GM19467 (cell line): ENCODE measurements at regions not wholly inside any gene's neighbourhood (a gene's known extent, or its start where the extent isn't known, plus 50 kb on each side); places are given as distances from the start of the nearest gene placed in this dataset.
"Not testable (repeated sequence)": the region's sequence is repeated elsewhere in the genome, so short reads cannot be mapped to it uniquely, and the experiment has no call there.

Experiments
- ATAC-seq: cut with Tn5 transposase; IDR thresholded peaks from one replicate; pipeline ENCODE4 v1.9.1; 2021; ENCODE audit warnings: mild to moderate bottlenecking, moderate library complexity; ENCODE audit not compliant: unreplicated experiment

DNA sequence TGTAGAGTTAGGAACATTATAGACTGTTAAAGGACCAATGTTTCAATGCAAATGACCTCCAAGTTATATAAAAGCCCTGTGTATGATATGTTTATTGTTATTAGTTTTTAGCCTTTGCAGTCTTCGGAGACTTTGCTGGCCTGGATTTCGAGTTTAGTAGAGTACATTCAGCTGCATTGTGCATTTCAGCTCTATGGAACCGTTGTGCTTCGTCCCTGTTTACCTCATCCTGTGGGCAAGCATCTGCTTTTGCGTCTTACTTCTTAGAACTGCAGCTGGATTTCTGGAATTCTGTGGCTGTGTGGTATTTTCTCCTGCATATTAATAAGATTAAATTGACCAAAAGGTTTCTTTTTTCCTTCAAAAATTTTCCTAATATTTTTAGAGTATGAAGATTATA is 138.6 kb downstream of the KCNRG start:
- no peak for ATAC-seq

DNA sequence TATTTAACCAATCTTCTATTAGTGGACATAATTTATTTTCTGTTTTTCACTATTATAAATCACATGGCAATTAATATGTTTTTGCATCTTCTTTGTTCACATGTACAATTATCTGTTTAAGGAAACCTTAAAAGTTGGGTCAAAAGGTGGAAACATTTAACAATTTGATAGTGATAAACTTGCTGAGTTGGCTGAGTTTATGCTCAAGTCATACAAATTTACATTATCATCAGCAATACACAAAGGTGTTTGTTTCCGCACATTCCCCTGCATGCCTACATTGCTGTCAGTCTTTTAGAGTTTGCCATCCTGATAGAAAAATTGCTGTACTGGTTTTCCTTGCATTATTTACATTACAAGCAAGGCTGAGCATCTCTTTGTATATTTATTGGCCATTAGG is 139.5 kb downstream of the KCNRG start:
- ATAC-seq = no peak

DNA sequence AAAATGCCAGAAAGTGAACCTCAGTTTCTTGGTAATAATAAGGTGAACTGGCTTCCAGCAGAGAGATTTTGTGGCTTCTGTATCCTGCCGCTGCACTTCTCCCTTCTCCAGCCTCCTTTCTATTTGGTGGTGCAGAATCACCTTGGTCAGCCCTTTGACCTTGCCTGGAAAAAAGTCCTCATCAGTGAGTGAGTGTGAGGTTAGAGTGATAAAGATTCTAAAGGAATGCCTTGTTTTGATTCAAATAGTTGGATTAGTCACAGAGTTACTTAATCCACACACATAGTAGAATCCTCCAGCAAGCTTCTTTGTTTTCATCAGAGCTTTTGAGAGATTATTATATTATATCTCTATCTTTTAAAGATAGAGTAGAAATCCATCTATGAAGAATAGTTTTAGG is 140.9 kb downstream of the KCNRG start:
- ATAC-seq = no peak

DNA sequence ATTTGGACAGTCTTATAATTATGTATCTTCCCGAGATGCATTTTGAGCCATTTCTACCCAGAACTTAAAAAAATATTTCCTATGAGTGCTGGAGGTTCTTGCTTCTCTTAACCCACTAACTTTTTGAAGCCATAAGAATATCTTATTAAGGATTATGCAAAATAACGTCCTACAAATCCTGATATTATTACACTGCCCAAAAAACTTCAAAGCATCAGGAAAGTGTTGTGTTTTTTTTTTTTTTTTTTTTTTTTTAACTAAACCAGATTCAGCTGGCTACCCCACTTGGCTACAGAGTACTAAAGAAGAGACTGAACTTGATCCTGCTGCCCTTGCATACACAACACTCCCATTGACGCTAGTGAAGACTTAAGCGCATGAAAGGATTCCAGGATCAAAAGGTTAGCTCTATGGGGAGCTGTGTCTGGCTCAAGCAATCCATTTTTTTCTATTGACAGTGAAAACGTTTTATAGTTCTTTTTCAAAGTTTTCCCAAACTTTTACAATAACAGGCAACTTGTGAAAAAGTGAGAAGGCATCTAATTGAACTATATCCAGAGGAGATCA is 141.4 kb downstream of the KCNRG start:
- no peak for ATAC-seq

DNA sequence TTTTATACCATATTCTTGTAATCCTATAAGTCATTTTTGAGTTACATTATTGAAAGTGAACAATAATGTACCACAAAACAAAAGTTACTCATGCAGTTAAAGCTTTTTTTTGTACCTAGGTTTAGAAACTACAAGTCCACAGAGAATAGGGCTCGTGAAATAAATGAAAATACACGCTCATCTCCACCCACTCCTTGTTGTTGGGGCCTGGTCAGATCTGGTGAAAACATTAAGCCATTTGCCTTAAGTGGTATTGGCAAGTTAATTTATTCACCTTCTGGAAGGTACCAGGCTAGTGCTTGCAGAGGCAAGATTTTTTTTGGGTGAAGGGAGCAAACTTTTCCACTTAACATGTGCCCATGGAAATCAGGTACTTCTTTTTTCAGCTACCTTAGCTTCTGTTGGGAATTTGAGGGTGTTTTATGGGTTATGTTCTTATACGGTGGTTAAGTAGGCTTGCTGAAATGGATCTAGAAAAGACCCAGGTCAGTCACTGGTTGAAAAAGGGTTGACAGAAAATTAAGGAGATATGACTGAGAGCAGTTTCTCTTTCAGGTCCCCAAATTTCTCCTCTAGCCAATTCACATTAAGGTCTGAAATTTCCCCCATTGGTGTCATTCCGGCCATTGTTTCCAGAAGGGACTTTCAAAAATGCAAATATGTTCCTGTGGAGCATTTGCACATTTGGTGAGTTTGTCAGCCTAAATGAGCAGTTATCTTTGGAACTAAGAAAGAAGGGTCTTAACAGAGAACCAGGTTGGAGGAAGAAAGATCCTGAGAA is 143.3 kb downstream of the KCNRG start:
- ATAC-seq = no peak

DNA sequence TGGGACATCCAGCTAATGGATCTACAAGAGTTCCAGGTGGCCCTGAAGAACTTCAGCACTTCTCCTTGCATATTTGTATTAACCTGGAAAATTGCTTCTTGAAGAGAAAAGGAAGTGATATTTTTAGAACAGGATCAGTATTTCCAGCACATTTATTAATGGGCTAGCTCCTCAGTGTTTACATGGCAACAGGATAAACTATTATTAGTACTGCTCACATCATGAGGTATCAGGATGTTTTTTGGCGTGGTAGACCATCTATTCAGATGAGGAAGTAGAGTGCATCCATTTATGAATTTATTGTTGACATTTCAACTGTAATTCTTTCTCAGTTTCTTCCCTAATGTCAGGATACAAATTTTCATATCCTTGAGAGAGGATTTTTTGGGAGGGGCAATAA is 144.4 kb downstream of the KCNRG start:
- no peak for ATAC-seq

DNA sequence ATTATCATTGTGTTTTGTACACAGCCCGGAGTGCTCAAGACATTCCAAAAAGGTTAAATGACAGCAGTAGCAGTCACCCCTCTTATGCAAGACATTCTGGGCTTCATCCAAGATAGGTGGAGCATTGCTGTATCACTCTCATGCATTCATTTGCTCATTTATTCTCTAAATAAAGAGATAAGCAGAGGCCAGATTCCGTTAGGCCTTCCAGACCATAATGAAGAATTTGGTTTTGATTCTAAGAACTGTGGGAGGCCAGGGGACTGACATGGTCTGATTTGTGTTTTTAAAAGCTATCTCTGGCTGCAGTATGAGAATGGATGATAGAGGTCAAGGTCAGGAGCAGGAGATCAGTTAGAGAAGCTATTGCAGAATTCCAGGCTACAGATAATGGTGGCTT is 145.8 kb downstream of the KCNRG start:
- ATAC-seq = no peak

DNA sequence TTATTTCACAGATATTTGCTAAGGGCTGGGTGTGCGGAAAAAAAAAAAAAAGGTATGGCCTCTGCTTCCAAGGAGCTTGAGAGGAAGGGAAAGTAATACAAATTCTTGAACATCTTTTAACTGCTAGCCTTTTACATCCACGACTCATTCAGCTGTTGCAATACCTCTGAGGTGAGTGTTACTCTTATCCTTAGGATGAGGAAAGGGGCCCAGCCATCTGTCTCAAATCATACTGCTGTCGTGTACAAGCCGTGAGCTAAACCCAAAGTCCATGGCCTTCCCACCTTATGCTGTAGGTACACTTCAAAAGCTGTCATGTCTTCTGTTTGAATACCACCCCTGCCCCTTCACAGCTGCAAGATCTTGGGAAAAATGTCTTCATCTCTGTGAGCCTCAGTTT is 146.8 kb downstream of the KCNRG start:
- ATAC-seq = no peak

DNA sequence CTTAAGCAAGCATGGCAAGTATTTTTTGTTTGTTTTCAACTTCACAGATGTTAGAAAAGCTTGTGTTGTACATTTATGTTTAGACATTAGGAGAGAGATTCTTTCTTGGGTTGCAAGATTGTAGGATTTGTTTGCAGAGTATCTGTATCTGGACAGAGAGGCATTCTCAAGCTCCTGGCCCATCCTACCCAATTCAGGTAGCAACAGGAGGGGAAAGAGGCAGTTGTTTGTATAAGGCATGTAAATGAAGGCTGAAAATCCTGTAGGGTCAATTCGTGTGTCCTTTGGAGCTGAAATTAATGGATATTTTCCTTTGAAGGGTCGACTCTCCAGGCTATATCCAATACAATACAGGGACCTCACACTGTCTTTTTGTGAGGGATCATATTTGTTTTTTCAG is 147.3 kb downstream of the KCNRG start:
- no peak for ATAC-seq

DNA sequence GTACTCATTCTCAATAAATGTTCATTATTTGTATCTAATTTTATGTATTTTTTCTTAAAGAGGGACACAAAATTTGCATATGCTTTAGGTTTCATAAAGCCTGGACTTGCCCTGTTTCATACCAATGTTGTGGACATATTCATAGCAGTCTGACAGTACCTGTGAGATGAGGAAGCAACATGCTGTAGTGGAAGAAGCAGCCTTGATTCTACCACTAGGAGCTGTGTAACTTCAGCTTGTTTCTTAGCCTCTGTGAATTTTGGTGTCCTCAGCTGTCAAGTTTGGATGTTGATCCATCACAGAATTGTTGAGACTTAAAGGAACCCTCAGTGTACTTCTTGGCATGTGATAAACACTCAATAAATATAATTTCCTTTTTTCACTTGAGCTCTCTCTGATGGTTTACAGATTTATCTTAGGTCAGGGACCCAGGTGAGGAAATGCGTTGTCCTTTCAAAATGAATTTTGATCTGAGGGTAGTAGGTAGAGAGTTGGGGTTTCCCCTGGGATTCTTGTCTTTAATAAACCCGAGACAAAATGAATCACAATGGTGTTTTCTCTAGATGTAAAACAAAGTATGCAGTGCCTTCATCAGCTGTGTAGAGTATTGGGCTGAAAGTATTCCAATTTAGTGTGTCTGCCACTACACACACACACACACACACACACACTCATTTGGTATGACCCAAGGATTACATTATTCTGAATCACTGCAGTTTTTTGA is 152.1 kb downstream of the KCNRG start:
- ATAC-seq = no peak

DNA sequence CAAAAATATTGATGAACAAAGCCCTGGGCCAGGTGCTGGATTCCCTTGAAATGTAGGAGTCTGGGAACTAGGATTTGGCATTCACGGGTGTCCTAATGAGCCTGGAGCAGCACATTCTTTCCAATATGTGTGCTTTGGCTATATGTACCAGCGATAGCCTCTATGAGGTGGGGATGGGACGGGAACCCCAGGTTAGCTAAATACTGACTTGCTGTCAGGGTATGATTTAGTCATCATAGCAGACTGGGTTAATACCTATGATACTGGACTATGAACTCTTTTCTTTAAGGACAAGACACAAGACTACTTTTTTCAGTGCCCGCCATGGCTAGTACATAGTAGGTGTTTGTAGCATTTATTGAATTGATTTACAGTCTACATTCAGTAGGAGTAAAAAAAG is 152.7 kb downstream of the KCNRG start:
- ATAC-seq = no peak

DNA sequence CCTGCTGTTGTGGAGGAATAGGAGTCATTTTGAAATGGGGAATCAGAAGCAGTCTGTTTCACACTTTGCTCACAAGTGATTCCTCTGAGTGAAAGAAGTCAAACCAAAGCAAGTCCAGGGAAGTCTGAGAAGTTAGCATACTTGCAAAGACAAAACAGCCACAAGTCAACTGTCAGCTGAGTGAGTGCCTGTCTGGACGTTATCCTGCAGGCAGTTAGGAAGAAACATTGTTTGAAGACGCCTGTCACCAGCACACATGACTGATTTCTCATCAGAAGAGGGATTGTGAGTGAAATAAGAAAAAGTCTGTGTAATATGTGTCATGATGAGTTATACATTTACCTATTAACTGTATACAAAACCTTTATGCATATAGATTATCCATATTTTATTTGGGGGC is 153.5 kb downstream of the KCNRG start:
- no peak for ATAC-seq

DNA sequence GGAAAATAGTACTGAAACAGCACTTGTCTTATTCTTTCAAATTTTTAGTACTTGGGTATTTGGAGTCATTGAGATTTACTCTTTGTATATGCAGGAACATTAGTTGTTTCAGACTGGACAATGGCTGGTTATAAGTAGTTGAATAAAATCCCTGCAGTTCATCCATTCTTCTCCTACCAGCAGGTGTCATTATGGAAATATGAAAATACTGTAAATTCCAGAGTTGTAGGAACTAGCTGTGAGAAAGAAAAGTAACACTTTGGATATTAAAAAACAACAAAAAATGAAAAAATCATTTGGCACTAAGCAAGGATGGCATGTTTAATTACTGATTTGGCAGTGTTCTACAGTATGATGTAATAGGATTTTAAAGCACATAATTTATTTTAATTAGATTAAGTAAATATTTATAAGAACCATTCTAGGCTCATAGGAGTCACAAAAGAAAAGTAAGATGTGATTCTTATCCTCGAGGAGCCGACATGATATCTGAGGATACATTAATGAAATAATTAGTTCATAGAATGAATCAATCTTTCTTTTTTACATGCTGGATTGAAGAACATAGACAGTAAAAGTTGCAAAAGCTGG is 155.3 kb downstream of the KCNRG start:
- no peak for ATAC-seq

DNA sequence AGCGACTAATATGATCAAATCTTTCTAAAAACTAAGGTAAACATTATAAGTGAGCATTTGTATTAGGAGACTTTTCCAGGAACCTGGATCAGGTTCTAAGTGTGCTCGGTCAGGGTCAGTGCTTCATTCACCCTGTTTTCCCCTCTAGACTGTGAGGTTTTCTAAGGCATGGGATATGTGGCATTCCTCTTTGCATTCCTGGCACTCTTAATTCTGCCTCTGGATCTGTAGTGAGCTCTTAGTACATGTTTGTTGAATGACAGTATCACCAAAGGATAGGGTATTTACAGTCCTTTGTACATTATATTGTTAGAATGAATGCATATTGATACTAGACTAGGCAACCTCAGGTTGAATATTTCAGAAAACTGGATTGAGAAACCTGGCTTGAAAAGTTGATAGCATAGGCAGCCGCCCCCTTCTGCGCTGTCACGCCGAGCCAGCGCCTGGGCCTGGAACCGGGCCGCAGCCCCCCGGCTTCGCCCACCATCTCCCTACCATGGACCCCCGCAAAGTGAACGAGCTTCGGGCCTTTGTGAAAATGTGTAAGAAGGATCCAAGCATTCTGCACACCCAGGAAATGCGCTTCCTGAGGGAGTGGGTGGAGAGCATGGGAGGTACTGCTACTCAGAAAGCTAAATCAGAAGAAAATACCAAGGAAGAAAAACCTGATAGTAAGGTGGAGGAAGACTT is 156.5 kb downstream of the KCNRG start:
- no peak for ATAC-seq

DNA sequence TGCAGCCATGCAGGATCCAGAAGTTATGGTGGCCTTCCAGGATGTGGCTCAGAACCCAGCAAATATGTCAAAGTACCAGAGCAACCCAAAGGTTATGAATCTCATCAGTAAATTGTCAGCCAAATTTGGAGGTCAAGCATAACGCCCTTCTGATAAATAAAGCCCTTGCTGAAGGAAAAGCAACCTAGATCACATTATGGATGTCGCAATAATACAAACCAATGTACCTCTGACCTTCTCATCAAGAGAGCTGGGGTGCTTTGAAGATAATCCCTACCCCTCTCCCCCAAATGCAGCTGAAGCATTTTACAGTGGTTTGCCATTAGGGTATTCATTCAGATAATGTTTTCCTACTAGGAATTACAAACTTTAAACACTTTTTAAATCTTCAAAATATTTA is 157.8 kb downstream of the KCNRG start:
- ATAC-seq = not testable (repeated sequence)

DNA sequence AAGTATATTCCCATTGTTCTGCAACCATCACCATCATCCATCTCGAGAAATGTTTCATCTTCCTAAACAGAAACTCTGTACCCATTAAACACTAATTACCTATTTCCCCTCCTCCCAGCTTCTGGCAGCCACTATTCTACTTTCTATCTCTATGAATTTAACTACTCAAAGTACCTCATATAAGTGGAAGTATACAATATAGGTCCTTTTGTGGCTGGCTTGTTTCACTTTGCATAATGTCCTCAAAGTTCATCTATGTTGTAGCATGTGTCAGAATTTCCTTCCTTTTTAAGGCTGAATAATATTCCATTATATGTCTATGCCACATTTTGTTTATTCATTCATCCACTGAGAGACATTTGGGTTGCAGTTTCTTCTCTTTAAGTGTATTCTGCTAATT is 159.4 kb downstream of the KCNRG start:
- ATAC-seq = no peak

DNA sequence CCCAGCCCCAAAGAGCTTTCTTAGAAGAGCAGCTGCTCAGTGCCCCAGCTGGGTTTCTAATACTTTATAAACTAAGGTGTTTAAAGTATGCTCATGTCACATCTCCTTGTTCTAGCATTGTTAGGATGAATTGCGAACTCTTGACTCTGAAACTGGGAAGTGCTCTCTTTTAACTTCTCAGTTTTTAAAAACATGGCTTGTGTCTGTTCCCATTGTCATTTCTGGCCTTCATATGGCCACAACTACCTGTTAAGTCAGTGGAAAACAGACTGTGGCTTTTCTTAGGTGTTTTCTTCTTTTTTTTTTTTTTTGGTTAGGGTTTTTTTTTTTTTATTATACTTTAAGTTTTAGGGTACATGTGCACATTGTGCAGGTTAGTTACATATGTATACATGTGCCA is 164.7 kb downstream of the KCNRG start:
- no peak for ATAC-seq

DNA sequence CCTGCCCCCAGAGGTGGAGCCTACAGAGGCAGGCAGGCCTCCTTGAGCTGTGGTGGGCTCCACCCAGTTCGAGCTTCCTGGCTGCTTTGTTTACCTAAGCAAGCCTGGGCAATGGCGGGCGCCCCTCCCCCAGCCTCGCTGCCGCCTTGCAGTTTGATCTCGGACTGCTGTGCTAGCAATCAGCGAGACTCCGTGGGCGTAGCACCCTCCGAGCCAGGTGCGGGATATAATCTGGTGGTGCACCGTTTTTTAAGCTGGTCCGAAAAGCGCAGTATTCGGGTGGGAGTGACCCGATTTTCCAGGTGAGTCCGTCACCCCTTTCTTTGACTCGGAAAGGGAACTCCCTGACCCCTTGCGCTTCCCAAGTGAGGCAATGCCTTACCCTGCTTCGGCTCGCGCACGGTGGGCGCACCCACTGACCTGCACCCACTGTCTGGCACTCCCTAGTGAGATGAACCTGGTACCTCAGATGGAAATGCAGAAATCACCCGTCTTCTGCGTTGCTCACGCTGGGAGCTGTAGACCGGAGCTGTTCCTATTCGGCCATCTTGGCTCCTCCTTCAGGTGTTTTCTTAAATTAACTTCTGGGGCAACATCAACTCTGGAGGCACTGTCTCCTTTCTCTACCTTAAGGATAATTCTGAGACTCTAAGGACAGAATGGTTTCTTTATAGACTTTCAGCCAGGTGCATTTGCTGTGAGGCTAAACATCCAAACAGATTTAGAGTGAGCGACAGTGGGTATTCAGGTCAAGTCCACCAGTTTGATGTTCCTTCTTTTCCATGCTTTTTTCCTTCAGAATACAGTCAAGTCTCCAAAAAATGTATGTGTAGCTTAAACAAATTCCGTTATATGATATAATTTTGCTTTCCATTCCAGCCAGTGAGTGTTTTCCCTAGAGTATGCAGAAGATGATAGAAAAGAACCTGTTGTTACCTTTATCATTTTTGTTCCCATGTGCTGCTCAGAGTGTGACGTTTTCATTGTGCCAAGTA is 170.8 kb downstream of the KCNRG start:
- ATAC-seq = not testable (repeated sequence)

DNA sequence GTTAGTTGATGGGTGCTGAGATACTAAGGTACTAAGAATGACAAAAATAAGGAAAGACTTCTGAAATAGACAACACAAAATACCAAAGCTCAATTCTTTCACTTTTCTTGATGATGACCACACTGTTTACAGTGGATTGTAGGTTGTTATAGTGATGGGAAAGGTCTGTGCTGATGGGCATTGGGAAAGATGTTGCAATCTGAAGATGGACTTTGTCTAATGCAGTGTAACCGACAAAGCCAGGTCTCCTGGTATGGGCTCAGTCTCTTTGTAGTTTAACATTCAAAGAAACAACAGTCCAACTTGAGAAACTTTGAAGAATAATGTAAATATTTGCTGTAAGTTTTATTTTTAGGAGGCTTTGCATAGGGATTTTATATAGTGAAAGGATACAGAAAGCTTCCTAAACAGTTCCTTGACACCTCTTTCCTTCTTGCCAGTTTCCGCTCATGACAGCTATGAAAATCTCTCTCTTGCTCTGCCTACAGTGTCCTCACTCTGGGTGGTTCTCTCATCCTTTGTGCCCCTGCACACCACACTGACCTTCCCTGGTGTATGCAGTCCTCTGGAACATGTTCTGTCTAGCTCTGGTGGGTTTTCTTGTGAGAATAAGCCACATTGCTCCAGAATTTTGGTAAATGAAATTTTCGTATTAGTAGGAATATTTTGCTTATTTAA is 172.2 kb downstream of the KCNRG start:
- no peak for ATAC-seq

DNA sequence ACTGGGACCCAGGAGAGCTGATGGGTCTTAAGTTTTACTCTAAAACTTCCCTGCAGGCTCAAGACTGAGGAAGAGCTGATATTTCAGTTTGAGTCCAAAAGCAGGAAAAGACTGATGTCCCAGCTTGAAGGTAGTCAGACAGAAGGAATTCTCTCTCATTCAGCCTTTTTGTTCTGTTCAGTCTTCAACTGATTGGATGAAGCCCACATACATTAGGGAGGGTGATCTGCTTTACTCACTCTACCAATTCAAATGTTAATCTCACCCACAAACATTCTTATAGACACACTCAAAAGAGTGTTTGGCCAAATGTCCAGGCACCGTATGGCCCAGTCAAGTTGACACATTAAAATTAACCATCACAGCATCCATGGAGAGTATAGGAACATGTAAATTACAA is 173.5 kb downstream of the KCNRG start:
- no peak for ATAC-seq
